Neural progenitor cell (in vitro differentiated cells): ENCODE measurements at regions not wholly inside any gene's neighbourhood (a gene's known extent, or its start where the extent isn't known, plus 50 kb on each side); places are given as distances from the start of the nearest gene placed in this dataset.
"Not testable (repeated sequence)": the region's sequence is repeated elsewhere in the genome, so short reads cannot be mapped to it uniquely, and the experiment has no call there.

ENCODE experiments used
- EZH2 ChIP-seq: fragments of 200-600 bp; sonication (generic); IDR thresholded peaks from 2 replicates; pipeline ENCODE4 v1.6.1; 2017; ENCODE audit warnings: antibody characterized with exemption, mild to moderate bottlenecking, moderate library complexity
- EZH2phosphoT487 ChIP-seq: fragments of 200-600 bp; sonication (generic); IDR thresholded peaks from 2 replicates; pipeline ENCODE4 v1.6.1; 2017; ENCODE audit warnings: antibody characterized with exemption
- TF ChIP-seq, protein P1 (sequence below): fragments of 200-600 bp; sonication (generic); IDR thresholded peaks from 2 replicates; pipeline ENCODE4 v1.5.1; 2017; ENCODE audit warnings: antibody characterized with exemption, mild to moderate bottlenecking

DNA sequence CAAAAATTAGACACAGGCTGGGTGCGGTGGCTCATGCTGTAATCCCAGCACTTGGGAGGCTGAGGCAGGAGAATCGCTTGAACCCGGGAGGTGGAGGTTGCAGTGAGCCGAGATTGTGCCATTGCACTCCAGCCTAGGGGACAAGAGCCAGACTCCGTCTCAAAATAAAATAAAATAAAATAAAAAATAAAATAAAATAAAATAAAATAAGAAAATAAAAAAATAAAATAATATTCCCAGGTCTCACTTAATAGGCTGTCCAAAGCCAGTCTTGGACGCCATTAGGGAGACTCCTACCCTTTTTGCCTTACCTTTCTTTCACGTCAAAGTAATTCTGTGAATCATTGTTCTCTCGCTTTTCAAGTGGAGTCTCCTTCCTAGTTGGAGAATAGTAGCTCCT lies 172.3 kb downstream of the OR2B2 start:
- TF ChIP-seq, protein P1, sequence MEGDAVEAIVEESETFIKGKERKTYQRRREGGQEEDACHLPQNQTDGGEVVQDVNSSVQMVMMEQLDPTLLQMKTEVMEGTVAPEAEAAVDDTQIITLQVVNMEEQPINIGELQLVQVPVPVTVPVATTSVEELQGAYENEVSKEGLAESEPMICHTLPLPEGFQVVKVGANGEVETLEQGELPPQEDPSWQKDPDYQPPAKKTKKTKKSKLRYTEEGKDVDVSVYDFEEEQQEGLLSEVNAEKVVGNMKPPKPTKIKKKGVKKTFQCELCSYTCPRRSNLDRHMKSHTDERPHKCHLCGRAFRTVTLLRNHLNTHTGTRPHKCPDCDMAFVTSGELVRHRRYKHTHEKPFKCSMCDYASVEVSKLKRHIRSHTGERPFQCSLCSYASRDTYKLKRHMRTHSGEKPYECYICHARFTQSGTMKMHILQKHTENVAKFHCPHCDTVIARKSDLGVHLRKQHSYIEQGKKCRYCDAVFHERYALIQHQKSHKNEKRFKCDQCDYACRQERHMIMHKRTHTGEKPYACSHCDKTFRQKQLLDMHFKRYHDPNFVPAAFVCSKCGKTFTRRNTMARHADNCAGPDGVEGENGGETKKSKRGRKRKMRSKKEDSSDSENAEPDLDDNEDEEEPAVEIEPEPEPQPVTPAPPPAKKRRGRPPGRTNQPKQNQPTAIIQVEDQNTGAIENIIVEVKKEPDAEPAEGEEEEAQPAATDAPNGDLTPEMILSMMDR: not testable (repeated sequence)
- TF ChIP-seq EZH2phosphoT487, EZH2: not testable (repeated sequence)
